GM12874 (cell line): ENCODE measurements at regions not wholly inside any gene's neighbourhood (a gene's known extent, or its start where the extent isn't known, plus 50 kb on each side); places are given as distances from the start of the nearest gene placed in this dataset.

Experiments used
- TF ChIP-seq, protein P1 (sequence below): IDR thresholded peaks from 2 replicates; pipeline ENCODE4 v1.5.1; 2011; ENCODE audit warnings: low read depth, mild to moderate bottlenecking, control low read depth, low read length, moderate library complexity; ENCODE audit not compliant: insufficient read depth

DNA sequence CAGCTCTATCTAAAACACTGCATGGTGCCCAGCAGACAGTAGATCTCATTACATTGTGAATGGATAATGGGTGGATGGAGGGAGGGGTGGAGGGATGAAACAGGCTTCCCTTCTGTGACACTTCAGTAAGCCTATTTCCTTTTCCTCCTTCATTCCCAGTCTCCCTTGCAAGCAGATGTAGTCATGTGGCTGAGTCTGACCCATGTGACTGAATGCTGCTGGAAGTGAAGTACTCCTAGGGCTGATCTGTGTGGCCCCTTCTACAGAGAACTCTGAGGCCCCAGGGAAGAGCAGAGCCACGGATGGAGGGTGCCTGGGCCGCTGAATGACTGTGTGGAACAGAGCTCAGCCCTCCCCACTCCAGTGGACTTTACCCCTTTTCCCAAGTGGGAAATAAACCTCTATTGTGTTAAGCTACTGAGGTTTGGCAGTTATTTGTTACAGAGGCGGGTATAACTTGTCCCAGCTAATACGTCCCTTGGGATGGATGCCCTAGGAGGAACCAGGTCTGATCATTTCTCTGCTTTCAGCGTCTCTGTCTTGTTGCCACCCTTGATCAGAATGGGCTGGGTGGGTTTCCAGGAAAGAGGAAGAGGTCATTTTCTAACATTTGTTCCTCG, 176.1 kb upstream of the MVB12B start:
- TF ChIP-seq, protein P1, sequence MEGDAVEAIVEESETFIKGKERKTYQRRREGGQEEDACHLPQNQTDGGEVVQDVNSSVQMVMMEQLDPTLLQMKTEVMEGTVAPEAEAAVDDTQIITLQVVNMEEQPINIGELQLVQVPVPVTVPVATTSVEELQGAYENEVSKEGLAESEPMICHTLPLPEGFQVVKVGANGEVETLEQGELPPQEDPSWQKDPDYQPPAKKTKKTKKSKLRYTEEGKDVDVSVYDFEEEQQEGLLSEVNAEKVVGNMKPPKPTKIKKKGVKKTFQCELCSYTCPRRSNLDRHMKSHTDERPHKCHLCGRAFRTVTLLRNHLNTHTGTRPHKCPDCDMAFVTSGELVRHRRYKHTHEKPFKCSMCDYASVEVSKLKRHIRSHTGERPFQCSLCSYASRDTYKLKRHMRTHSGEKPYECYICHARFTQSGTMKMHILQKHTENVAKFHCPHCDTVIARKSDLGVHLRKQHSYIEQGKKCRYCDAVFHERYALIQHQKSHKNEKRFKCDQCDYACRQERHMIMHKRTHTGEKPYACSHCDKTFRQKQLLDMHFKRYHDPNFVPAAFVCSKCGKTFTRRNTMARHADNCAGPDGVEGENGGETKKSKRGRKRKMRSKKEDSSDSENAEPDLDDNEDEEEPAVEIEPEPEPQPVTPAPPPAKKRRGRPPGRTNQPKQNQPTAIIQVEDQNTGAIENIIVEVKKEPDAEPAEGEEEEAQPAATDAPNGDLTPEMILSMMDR: no peak

DNA sequence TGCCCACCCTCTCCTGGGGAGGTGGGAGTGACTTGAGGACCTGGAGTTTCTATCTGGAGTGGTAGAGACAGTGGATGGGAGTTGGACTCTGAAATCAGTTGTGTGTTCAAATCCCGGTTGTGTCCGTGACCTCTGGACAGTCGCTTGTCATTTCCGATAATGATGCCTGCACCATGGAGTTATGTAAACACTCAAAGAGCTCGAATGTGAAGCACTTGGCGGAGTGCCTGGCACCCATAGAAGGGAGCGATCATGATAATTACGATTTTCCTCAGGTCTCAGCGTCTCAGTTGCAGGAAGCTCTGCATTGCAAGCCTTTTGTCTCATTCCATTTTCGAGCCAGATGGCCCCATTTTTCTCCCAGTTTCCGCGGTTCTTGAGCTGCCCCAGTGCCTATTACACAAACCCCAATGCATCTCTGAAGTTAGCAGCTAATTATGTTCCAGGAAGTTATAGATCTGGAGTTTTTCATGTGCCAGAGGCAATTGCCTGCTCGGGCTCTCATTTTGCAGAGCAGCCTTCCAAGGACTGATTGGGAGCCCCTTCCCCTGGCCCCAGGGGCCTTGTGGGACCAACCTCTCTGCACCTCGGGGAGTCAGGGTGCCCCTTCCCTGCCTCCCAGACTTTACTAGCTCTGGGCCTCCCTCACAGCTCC, 175.5 kb upstream of the MVB12B start:
- TF ChIP-seq, protein P1: no peak

DNA sequence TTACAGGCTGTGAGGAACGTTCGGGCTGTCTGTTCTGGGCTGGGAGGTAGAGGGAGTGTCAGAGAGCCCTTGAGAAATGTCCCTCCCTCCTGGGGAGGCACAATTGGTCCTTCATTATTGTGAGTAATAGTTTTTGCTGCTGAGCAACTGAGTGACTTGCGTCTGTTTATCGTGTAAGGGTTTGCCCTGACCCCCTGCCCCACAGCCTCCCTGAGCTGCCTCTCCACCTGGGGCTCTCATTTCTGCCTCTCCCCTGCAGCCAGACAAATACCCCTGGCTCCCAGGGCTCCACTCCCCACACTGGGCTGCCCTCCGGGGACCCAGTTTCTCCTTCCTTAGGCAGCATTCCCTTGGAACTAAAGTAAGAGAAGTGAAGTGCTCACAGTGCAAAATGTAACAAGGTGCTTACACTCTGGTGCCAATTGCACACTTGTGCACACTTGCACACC, 174.9 kb upstream of the MVB12B start:
- TF ChIP-seq, protein P1: no peak

DNA sequence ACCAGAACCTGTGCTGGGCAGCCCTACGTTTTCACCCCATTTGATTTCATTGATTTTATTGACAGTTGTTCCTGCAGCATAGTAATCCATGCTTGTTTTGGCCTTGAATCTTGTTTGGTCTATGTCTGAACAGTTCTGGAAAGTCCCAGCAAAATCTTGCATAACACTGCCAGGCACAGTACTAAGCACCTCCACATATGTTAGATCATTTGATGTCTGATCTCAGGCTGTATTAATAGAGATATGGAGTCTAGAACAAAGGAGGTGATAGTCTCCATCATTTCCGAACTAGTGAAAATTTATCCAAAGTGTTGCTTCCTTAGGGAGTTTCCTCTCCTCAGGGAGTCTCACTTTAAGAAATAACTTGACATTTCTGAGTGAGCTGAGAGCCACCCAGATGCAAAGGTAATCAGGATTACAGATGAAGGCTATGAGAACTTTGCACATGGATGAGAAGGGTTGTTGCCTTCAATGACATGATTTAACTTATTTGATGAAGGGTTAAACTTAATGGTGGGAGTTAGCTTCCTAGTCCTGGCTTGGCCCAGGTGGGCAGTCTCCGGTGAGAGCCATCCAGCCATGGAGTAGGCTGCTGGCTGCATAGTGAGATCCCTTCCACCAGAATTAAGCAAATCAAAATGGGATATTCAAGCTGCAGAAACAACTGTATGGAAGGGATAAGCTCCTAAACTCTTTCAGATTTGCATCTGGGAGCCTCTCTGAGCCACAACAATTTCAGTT, 173.8 kb upstream of the MVB12B start:
- TF ChIP-seq, protein P1: no peak

DNA sequence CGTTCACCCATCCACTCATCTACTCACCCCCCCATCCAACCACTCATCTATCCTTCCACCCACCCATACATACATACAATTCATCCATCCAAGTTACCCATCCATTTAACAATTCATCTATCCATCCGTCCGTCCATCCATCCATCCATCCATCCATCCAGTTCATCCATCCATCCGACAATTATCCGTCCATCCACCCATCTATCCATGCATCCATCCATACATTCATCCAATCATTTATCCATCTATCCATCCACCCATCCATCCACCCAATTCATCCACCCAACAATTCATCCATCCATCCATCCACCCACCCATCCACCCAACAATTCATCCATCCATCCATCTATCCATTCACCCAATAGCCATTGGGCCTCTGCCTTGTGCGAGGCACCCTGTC, 173.2 kb upstream of the MVB12B start:
- TF ChIP-seq, protein P1: no peak

DNA sequence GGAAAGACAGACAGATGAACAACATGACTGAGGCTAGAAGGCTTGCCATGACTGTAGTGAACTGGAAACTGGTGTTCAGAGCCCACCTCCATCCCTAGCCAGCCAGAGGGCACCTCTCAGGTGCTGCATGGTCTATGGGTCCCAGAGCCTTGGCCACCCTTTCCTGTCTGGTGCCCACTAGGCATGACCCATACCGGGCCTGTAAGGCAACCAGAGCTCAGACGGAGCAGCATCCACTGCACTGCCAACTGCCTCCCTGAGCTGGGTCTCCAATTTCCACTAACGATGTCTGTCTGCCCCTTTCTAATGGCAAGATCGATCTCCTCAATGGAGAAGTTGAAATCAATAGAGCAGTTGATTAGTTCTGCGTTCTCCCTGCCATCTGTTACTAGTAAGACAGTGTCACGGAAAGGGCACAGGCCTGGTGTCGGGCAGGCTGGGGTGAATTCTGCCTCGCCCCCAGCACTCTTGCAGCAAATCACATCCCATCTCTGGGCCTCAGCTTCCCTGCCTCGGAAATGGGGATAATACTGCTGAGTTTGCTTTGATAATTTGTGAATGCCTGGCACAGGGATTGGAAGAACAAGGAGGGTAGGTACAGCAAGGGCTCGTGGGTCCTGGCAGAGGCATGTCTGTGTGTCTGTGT, 172.3 kb upstream of the MVB12B start:
- TF ChIP-seq, protein P1: no peak

DNA sequence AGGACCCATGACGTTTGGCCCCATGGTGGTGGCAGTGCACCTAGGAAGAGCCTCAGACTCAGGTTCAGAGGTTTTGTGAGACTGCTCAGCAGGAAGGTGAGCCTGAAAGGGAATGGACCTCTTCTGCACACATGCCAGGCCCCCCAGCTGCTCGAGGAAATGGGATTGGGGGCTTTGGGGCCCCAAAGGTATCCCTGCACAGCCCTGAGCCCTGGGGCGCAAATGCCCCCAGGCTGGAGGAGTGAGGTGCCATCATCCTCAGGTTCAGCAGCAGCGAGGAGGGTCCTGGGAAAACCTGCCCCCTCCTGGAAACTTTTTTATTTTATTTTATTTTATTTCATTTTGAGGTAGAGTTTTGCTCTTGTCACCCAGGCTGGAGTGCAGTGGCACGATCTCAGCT, 171.8 kb upstream of the MVB12B start:
- TF ChIP-seq, protein P1: no peak
